NCI-H146 (cell line): ENCODE measurements at regions not wholly inside any gene's neighbourhood (a gene's known extent, or its start where the extent isn't known, plus 50 kb on each side); places are given as distances from the start of the nearest gene placed in this dataset.

Experiments used
- DNase-seq: peaks from one replicate; lab custom pipeline; 2025; lab: John Stamatoyannopoulos, UW

GRCh38 chr5:173802670-173803165 lies 85.4 kb upstream of the CPEB4 start:
- no peak for DNase-seq

GRCh38 chr5:173804579-173804978 lies 83.6 kb upstream of the CPEB4 start:
- DNase-seq, result no peak

GRCh38 chr5:173806270-173807035 lies 81.7 kb upstream of the CPEB4 start:
- no peak for DNase-seq

- DNase-seq, result no peak
Measured at GRCh38 chr5:173807181-173807655, 80.9 kb upstream of the CPEB4 start.

- DNase-seq, result no peak
Measured at GRCh38 chr5:173808079-173808808, 79.9 kb upstream of the CPEB4 start.

GRCh38 chr5:173809014-173809413 lies 79.1 kb upstream of the CPEB4 start:
- no peak for DNase-seq

- DNase-seq, result no peak
Measured at GRCh38 chr5:173812811-173813550, 75.2 kb upstream of the CPEB4 start.

GRCh38 chr5:173814053-173814452 lies 74.1 kb upstream of the CPEB4 start:
- no peak for DNase-seq

- no peak for DNase-seq
Measured at GRCh38 chr5:173815571-173815970, 72.6 kb upstream of the CPEB4 start.

GRCh38 chr5:173816728-173817127 lies 71.4 kb upstream of the CPEB4 start:
- no peak for DNase-seq

- DNase-seq, result no peak
Measured at GRCh38 chr5:173817561-173817960, 70.6 kb upstream of the CPEB4 start.

- no peak for DNase-seq
Measured at GRCh38 chr5:173819521-173819920, 68.6 kb upstream of the CPEB4 start.

- no peak for DNase-seq
Measured at GRCh38 chr5:173823274-173823644, 64.9 kb upstream of the CPEB4 start.

GRCh38 chr5:173823721-173824567 lies 64.2 kb upstream of the CPEB4 start:
- DNase-seq, result no peak

GRCh38 chr5:173825215-173825865 lies 62.8 kb upstream of the CPEB4 start:
- no peak for DNase-seq

GRCh38 chr5:173826086-173826427 lies 62.1 kb upstream of the CPEB4 start:
- no peak for DNase-seq

- DNase-seq, result no peak
Measured at GRCh38 chr5:173826428-173827350, 61.5 kb upstream of the CPEB4 start.

- no peak for DNase-seq
Measured at GRCh38 chr5:173828952-173829351, 59.2 kb upstream of the CPEB4 start.

- DNase-seq, result no peak
Measured at GRCh38 chr5:173829826-173830225, 58.3 kb upstream of the CPEB4 start.

- DNase-seq, result no peak
Measured at GRCh38 chr5:173830421-173830820, 57.7 kb upstream of the CPEB4 start.
